Effector memory CD4-positive, alpha-beta T cell (primary cell): ENCODE measurements at regions not wholly inside any gene's neighbourhood (a gene's known extent, or its start where the extent isn't known, plus 50 kb on each side); places are given as distances from the start of the nearest gene placed in this dataset.
"Not testable (repeated sequence)": the region's sequence is repeated elsewhere in the genome, so short reads cannot be mapped to it uniquely, and the experiment has no call there.

Experiments
- DNase-seq, 3 donors: peaks; one replicate each; pipeline ENCODE4 v3.0.0-alpha.2; 2020
- H3K27ac ChIP-seq: 2 replicates; pipeline ENCODE4 v1.7.0; 2013; ENCODE audit warnings: mild to moderate bottlenecking, low read length, moderate library complexity; ENCODE audit not compliant: insufficient read depth, poor library complexity, severe bottlenecking
- H3K27me3 ChIP-seq: replicated peaks from 2 replicates; pipeline ENCODE4 v1.7.0; 2013; ENCODE audit warnings: mild to moderate bottlenecking, low read length; ENCODE audit not compliant: insufficient read depth, control insufficient read depth, poor library complexity, severe bottlenecking
- H3K36me3 ChIP-seq: 2 replicates; pipeline ENCODE4 v1.7.0; 2013; ENCODE audit warnings: mild to moderate bottlenecking, low read length, moderate library complexity; ENCODE audit not compliant: control insufficient read depth, insufficient read depth
- H3K4me1 ChIP-seq: 2 replicates; pipeline ENCODE4 v1.7.0; 2013; ENCODE audit warnings: low read length, mild to moderate bottlenecking; ENCODE audit not compliant: control insufficient read depth, insufficient read depth, poor library complexity, severe bottlenecking
- H3K4me3 ChIP-seq: 2 replicates; pipeline ENCODE4 v1.7.0; 2013; ENCODE audit warnings: low read length, low read depth, mild to moderate bottlenecking; ENCODE audit not compliant: insufficient read depth, poor library complexity, severe bottlenecking
- H3K9me3 ChIP-seq: 2 replicates; pipeline ENCODE4 v1.7.0; 2013; ENCODE audit warnings: mild to moderate bottlenecking, low read length, moderate library complexity; ENCODE audit not compliant: control insufficient read depth

GRCh38 chr9:85876628-85877027 lies 64.3 kb upstream of the NAA35 start:
- H3K4me1 ChIP-seq: no peaks in the 10 kb centered on the region
- no peaks in the 10 kb centered on the region for H3K27me3 ChIP-seq
- H3K4me3 ChIP-seq: no peak overlapping the region
- no peaks in the 10 kb centered on the region for H3K9me3 ChIP-seq
- DNase-seq: no peak
- no peak overlapping the region for H3K27ac ChIP-seq
- H3K36me3 ChIP-seq: no peaks in the 10 kb centered on the region

- DNase-seq, H3K9me3 ChIP-seq, H3K36me3 ChIP-seq, H3K27me3 ChIP-seq, H3K4me3 ChIP-seq, H3K4me1 ChIP-seq, H3K27ac ChIP-seq: not testable (repeated sequence)
These were observed 61.9 kb upstream of the NAA35 start for GRCh38 chr9:85878872-85879597.

GRCh38 chr9:85880507-85880906 lies 60.4 kb upstream of the NAA35 start:
- not testable (repeated sequence) for H3K4me1 ChIP-seq, H3K36me3 ChIP-seq, H3K27me3 ChIP-seq, DNase-seq, H3K27ac ChIP-seq, H3K9me3 ChIP-seq, H3K4me3 ChIP-seq

GRCh38 chr9:85884256-85884655 lies 56.7 kb upstream of the NAA35 start:
- no peaks in the 10 kb centered on the region for H3K9me3 ChIP-seq
- no peaks in the 10 kb centered on the region for H3K27me3 ChIP-seq
- H3K4me1 ChIP-seq: no peaks in the 10 kb centered on the region
- no peak overlapping the region for H3K27ac ChIP-seq
- no peak for DNase-seq
- H3K4me3 ChIP-seq: no peak overlapping the region
- H3K36me3 ChIP-seq: no peaks in the 10 kb centered on the region

GRCh38 chr9:85890962-85891361 lies 50.0 kb upstream of the NAA35 start:
- H3K27me3 ChIP-seq: no peaks in the 10 kb centered on the region
- H3K36me3 ChIP-seq: no peaks in the 10 kb centered on the region
- no peaks in the 10 kb centered on the region for H3K9me3 ChIP-seq
- H3K4me3 ChIP-seq: no peak overlapping the region
- DNase-seq: no peak
- no peak overlapping the region for H3K27ac ChIP-seq
- H3K4me1 ChIP-seq: no peaks in the 10 kb centered on the region
